Stimulated activated CD4-positive, alpha-beta T cell treated with anti-CD3 and anti-CD28 coated beads, Interleukin-15, amount 100 ng/mL, for 24 hours (primary cell): ENCODE measurements at regions not wholly inside any gene's neighbourhood (a gene's known extent, or its start where the extent isn't known, plus 50 kb on each side); places are given as distances from the start of the nearest gene placed in this dataset.

Experiments used
- DNase-seq: peaks from one replicate; pipeline ENCODE4 v3.0.0-alpha.2; 2020

- no peak for DNase-seq
Observed at GRCh38 chr4:134308910-134309309, 107.3 kb upstream of the PABPC4L start.

- DNase-seq = no peak
Observed at GRCh38 chr4:134298313-134298712, 96.7 kb upstream of the PABPC4L start.

- DNase-seq = no peak
Observed at GRCh38 chr4:134297765-134298164, 96.2 kb upstream of the PABPC4L start.

GRCh38 chr4:134282680-134283079 is 81.1 kb upstream of the PABPC4L start:
- no peak for DNase-seq

- DNase-seq = no peak
Observed at GRCh38 chr4:134278675-134279074, 77.1 kb upstream of the PABPC4L start.

GRCh38 chr4:134276476-134276875 is 74.9 kb upstream of the PABPC4L start:
- no peak for DNase-seq

- no peak for DNase-seq
Observed at GRCh38 chr4:134260126-134260525, 58.5 kb upstream of the PABPC4L start.
